Fibroblast of mammary gland (primary cell): ENCODE measurements at regions not wholly inside any gene's neighbourhood (a gene's known extent, or its start where the extent isn't known, plus 50 kb on each side); places are given as distances from the start of the nearest gene placed in this dataset.

Experiments used
- DNase-seq: peaks from one replicate; pipeline ENCODE4 v3.0.0-alpha.2; 2010; ENCODE audit warnings: low read depth
- H3K4me3 ChIP-seq: 2 replicates; pipeline ENCODE4 v1.5.1; 2011; ENCODE audit warnings: low read depth, mild to moderate bottlenecking, low read length, moderate library complexity; ENCODE audit not compliant: control insufficient read depth
- TF ChIP-seq, protein P1 (sequence below): conservative IDR thresholded peaks from 2 replicates; pipeline ENCODE4 v1.5.1; 2011; ENCODE audit warnings: low read depth, low read length, inconsistent platforms; ENCODE audit not compliant: control insufficient read depth, insufficient read depth

DNA sequence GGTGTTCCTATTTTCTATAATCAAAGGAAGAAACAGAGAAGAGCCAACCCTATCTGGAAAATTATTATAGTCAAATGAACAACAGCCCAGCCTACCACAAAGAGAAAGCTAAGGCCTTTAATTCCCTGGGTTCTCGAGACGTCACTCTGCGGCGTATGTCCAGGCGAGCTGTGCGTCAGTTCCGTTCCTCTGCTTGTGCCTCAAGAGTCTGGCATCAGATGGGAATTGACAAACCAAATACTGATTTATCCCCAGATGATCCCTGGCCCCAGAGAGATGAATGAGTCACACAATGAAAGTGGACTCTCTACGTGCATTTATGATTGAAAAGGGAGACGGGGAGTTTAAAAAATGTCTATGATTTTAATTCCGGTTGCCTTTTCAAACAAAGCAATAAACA, 151.6 kb upstream of the PDE10A start:
- DNase-seq: no peak
- H3K4me3 ChIP-seq: no peak overlapping the region
- TF ChIP-seq, protein P1, sequence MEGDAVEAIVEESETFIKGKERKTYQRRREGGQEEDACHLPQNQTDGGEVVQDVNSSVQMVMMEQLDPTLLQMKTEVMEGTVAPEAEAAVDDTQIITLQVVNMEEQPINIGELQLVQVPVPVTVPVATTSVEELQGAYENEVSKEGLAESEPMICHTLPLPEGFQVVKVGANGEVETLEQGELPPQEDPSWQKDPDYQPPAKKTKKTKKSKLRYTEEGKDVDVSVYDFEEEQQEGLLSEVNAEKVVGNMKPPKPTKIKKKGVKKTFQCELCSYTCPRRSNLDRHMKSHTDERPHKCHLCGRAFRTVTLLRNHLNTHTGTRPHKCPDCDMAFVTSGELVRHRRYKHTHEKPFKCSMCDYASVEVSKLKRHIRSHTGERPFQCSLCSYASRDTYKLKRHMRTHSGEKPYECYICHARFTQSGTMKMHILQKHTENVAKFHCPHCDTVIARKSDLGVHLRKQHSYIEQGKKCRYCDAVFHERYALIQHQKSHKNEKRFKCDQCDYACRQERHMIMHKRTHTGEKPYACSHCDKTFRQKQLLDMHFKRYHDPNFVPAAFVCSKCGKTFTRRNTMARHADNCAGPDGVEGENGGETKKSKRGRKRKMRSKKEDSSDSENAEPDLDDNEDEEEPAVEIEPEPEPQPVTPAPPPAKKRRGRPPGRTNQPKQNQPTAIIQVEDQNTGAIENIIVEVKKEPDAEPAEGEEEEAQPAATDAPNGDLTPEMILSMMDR: no peak

- no peak for DNase-seq
- TF ChIP-seq, protein P1: no peak
Observed at GRCh38 chr6:165811512-165811911, 148.5 kb upstream of the PDE10A start.

DNA sequence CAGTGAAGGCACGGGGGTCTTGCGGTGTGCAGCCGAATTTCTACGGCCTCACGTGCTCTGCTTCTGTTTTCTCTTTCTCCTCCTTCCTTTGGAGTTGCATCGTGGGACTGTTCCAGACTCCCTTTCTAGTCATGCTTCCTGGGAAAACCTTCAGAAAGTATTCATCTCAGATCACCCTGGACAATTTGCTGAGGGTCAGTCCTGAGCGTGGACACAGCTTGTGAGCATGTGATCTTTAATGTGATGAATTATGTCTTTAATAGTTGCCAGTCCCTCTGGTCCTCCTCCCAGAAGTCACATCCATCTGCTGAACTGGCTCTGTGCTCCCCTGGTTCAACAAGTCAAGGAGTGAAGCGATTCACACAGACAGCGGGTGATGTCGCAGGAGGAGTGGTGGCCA, 145.0 kb upstream of the PDE10A start:
- no peak overlapping the region for H3K4me3 ChIP-seq
- DNase-seq: no peak
- TF ChIP-seq, protein P1: no peak

More at GRCh38 chr6:165811512-165811911, 148.5 kb upstream of the PDE10A start:
- no peak overlapping the region for H3K4me3 ChIP-seq

DNA sequence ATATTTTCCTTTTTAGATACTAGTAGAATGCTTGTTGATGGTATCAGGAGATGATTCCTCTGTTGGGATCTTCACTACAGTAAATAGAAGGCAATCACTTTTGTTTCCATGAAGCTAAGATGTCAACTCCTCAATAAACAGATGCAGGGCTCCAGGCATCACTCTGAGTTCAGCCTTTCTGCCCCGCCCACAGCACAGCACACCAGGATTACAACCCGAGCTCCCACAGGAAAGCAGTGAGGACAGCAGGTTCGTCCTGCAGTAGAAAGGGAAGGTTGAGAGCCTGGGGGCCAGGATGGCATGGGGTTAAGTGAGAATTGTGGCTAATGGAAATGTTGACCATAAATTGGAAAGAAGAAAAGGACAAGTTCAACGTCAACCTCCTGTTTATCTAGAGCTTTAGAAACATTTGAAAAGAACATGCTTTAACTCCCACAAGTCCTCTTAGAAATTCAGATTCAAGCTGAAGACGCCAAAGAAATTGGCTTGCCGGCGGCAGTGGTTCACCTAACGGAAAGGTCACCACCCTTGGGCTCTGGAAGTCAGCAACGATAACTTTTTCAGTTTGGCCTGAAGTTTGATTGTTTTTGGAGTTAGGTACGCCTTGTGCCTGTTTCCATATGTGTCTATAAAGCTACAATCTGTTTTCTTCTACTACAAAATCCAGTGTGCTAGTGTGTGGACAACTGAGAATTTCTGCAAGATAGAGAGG, 144.4 kb upstream of the PDE10A start:
- peak; percentile 3 for DNase-seq
- no peak overlapping the region for H3K4me3 ChIP-seq
- TF ChIP-seq, protein P1: no peak

DNA sequence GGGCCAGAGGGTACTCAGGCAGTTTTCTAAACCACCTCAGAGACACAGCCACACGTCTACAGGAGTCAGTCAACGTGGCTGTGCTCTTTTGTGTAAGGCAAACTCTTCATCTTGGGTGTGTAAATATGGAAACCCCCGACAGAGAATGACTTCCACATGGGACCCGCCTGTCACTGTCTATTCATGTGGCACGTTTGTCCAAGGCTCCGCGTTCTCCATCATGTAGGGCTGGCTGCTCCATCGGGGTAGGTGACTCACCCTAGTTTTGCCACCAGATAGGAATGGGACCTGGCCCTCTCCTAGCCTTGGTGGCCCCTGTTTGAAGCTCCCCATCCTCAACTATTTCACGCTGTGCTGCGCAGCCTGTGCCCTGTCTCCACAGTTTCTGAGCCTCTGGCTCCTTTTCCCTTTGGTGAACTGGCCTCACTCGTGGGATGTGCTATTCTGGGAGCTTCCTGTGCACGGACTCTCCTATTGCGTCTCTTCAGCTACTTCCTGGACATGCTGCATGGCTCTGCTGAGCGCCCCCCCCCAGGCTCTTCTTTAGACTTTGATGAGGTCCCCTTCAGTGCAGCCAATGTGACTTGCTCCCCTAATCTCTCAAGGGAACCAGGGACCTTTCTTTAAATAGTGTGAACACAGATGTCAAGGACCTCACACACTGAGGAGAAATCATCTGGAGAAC, 143.2 kb upstream of the PDE10A start:
- no peak overlapping the region for H3K4me3 ChIP-seq
- no peak for DNase-seq
- TF ChIP-seq, protein P1: no peak

DNA sequence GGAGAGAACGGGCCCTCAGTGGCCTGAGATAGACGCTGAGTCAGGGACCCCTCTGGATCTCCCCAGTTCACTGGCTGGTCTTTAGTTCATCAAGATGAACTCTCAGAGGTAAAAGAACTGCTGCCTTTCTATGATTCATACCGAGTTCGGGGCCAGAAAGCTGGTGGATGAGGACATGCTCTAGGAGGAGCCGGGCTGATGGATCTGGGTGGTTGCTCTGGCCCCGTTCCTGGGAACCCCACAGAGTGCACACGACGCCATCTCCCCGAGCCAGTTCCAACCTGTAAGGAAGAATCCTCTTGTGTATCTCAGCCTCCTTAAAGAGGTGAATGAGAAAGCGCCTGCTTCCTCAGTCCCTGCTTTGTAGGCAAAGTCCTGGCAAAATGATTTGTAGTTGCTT, 142.6 kb upstream of the PDE10A start:
- H3K4me3 ChIP-seq: no peak overlapping the region
- DNase-seq: no peak
- TF ChIP-seq, protein P1: no peak

GRCh38 chr6:165805067-165805555, 142.1 kb upstream of the PDE10A start:
- H3K4me3 ChIP-seq: no peak overlapping the region
- no peak for DNase-seq
- TF ChIP-seq, protein P1: no peak
